ENCODE measurements at regions not wholly inside any gene's neighbourhood (a gene's known extent, or its start where the extent isn't known, plus 50 kb on each side); places are given as distances from the start of the nearest gene placed in this dataset.
"Not testable (repeated sequence)": the region's sequence is repeated elsewhere in the genome, so short reads cannot be mapped to it uniquely, and the experiment has no call there.

- no peaks in the 10 kb centered on the region for H4K20me1 ChIP-seq
- H3K9ac ChIP-seq = no peak overlapping the region
- TF ChIP-seq Cebpa-rat (IDR thresholded peaks at IDR 0.05) = no peak
- H3K4me3 ChIP-seq = 0 out of 2 replicates have a peak overlapping the region, but pooled peaks have one; percentile 14
- H3K4me1 ChIP-seq = no peaks in the 10 kb centered on the region
- no peak overlapping the region for H3K27ac ChIP-seq
- H3K4me2 ChIP-seq = no peak overlapping the region
- H3K36me3 ChIP-seq = no peaks in the 10 kb centered on the region
- H3K9me3 ChIP-seq = peaks cover 37% of the 10 kb centered on the region
- H3K27me3 ChIP-seq = no peaks in the 10 kb centered on the region
Observed at GRCh38 chr17:21843951-21844590, 151.7 kb downstream of the KCNJ18 start.

GRCh38 chr17:21848510-21848909 is 156.2 kb downstream of the KCNJ18 start:
- not testable (repeated sequence) for H3K4me3 ChIP-seq, H3K27me3 ChIP-seq, H4K20me1 ChIP-seq, H3K27ac ChIP-seq, H3K36me3 ChIP-seq, H3K9ac ChIP-seq, H3K4me1 ChIP-seq, H3K4me2 ChIP-seq
- H3K9me3 ChIP-seq = peaks cover 19% of the 10 kb centered on the region

- H3K4me3 ChIP-seq, H4K20me1 ChIP-seq, H3K27ac ChIP-seq, H3K36me3 ChIP-seq, H3K4me1 ChIP-seq, H3K27me3 ChIP-seq, H3K4me2 ChIP-seq, H3K9ac ChIP-seq: not testable (repeated sequence)
- H3K9me3 ChIP-seq = peaks cover 14% of the 10 kb centered on the region
Observed at GRCh38 chr17:21849030-21849429, 156.7 kb downstream of the KCNJ18 start.

- not testable (repeated sequence) for H3K9ac ChIP-seq, H3K27me3 ChIP-seq, H3K9me3 ChIP-seq, H3K36me3 ChIP-seq, H4K20me1 ChIP-seq, H3K4me3 ChIP-seq, H3K4me2 ChIP-seq, H3K4me1 ChIP-seq, H3K27ac ChIP-seq
Observed at GRCh38 chr17:21850614-21851013, 158.3 kb downstream of the KCNJ18 start.
